SK-N-SH treated with all-trans-retinoic acid at 6 μM for 48 hours (cell line): ENCODE measurements at regions not wholly inside any gene's neighbourhood (a gene's known extent, or its start where the extent isn't known, plus 50 kb on each side); places are given as distances from the start of the nearest gene placed in this dataset.

Experiments used
- ATAC-seq: fragments of 200-7000 bp; cut with Tn5 transposase; 3 replicates; pipeline ENCODE4 v1.9.1; 2020; ENCODE audit warnings: mild to moderate bottlenecking, moderate library complexity
- ARNTL ChIP-seq: fragments of 450-650 bp; formaldehyde crosslinking; IDR thresholded peaks from 2 replicates; pipeline ENCODE4 v1.5.0; 2020; ENCODE audit warnings: low read depth, mild to moderate bottlenecking, moderate library complexity, borderline replicate concordance
- BACH2 ChIP-seq: fragments of 250-450 bp; sonication (Bioruptor Pico); IDR thresholded peaks from 2 replicates; pipeline ENCODE4 v1.9.0; 2021; ENCODE audit warnings: mild to moderate bottlenecking, borderline replicate concordance
- CREB5 ChIP-seq: fragments of 250-450 bp; sonication (Bioruptor Pico); IDR thresholded peaks from 2 replicates; pipeline ENCODE4 v1.5.1; 2020; ENCODE audit warnings: low read depth, mild to moderate bottlenecking, moderate library complexity
- CSDC2 ChIP-seq: fragments of 250-450 bp; sonication (Bioruptor Pico); IDR thresholded peaks from 2 replicates; pipeline ENCODE4 v1.5.0; 2020; ENCODE audit warnings: mild to moderate bottlenecking, moderate library complexity
- CSRNP3 ChIP-seq: fragments of 250-450 bp; sonication (Bioruptor Pico); IDR thresholded peaks from 2 replicates; pipeline ENCODE4 v1.5.1; 2021; ENCODE audit warnings: mild to moderate bottlenecking, moderate library complexity
- ESRRG ChIP-seq: fragments of 250-450 bp; sonication (Bioruptor Pico); IDR thresholded peaks from 2 replicates; pipeline ENCODE4 v1.6.1; 2021; ENCODE audit warnings: mild to moderate bottlenecking
- GLIS3 ChIP-seq: fragments of 250-450 bp; sonication (Bioruptor Pico); IDR thresholded peaks from 2 replicates; pipeline ENCODE4 v1.5.0; 2020; ENCODE audit warnings: mild to moderate bottlenecking, moderate library complexity
- ISL1 ChIP-seq: fragments of 250-450 bp; sonication (Bioruptor Pico); IDR thresholded peaks from 2 replicates; pipeline ENCODE4 v2.1.2; 2022; ENCODE audit warnings: mild to moderate bottlenecking, moderate library complexity
- OSR1 ChIP-seq: fragments of 250-450 bp; sonication (Bioruptor Pico); IDR thresholded peaks from 2 replicates; pipeline ENCODE4 v1.8.0; 2022; ENCODE audit warnings: moderate library complexity, mild to moderate bottlenecking, inconsistent platforms
- PATZ1 ChIP-seq: fragments of 250-450 bp; sonication (Bioruptor Pico); IDR thresholded peaks from 2 replicates; pipeline ENCODE4 v1.8.0; 2020; ENCODE audit warnings: mild to moderate bottlenecking, moderate library complexity, borderline replicate concordance
- PPARA ChIP-seq: fragments of 250-450 bp; sonication (Bioruptor Pico); IDR thresholded peaks from 2 replicates; pipeline ENCODE4 v1.5.0; 2020; ENCODE audit warnings: mild to moderate bottlenecking, borderline replicate concordance
- SNAI2 ChIP-seq: fragments of 250-450 bp; sonication (Bioruptor Pico); IDR thresholded peaks from 2 replicates; pipeline ENCODE4 v1.5.0; 2020; ENCODE audit warnings: mild to moderate bottlenecking, moderate library complexity
- TCF4 ChIP-seq: fragments of 250-450 bp; sonication (Bioruptor Pico); IDR thresholded peaks from 2 replicates; pipeline ENCODE4 v1.8.0; 2021; ENCODE audit warnings: mild to moderate bottlenecking, moderate library complexity, borderline replicate concordance
- TOX ChIP-seq: fragments of 250-450 bp; sonication (Bioruptor Pico); IDR thresholded peaks from 2 replicates; pipeline ENCODE4 v1.8.0; 2021; ENCODE audit warnings: mild to moderate bottlenecking, moderate library complexity, borderline replicate concordance
- TSHZ2 ChIP-seq: fragments of 250-450 bp; sonication (Bioruptor Pico); IDR thresholded peaks from 2 replicates; pipeline ENCODE4 v1.5.0; 2020; ENCODE audit warnings: mild to moderate bottlenecking, moderate library complexity
- ZC3H10 ChIP-seq: fragments of 250-450 bp; sonication (Bioruptor Pico); IDR thresholded peaks from 2 replicates; pipeline ENCODE4 v1.5.1; 2021; ENCODE audit warnings: mild to moderate bottlenecking, moderate library complexity
- ZFP3 ChIP-seq: fragments of 250-450 bp; sonication (Bioruptor Pico); IDR thresholded peaks from 2 replicates; pipeline ENCODE4 v1.5.0; 2020; ENCODE audit warnings: mild to moderate bottlenecking, moderate library complexity
- ZFP30 ChIP-seq: fragments of 450-650 bp; formaldehyde crosslinking; IDR thresholded peaks from 2 replicates; pipeline ENCODE4 v1.5.0; 2022; ENCODE audit warnings: mild to moderate bottlenecking, moderate library complexity
- ZNF565 ChIP-seq: fragments of 450-650 bp; formaldehyde crosslinking; conservative IDR thresholded peaks from 2 replicates; pipeline ENCODE4 v1.5.0; 2020; ENCODE audit warnings: low read depth, mild to moderate bottlenecking, moderate library complexity
- ZNF70 ChIP-seq: fragments of 450-650 bp; formaldehyde crosslinking; IDR thresholded peaks from 2 replicates; pipeline ENCODE4 v1.5.0; 2020; ENCODE audit warnings: mild to moderate bottlenecking, moderate library complexity
- ZNF8 ChIP-seq: fragments of 450-650 bp; formaldehyde crosslinking; IDR thresholded peaks from 2 replicates; pipeline ENCODE4 v1.5.0; 2020; ENCODE audit warnings: mild to moderate bottlenecking, moderate library complexity

GRCh38 chr4:186882293-186882692, 158.6 kb upstream of the FAT1 start:
- TF ChIP-seq ZNF70 = no peak
- no peak for TF ChIP-seq CREB5
- no peak for TF ChIP-seq OSR1 (CRISPR knock-in tag)
- TF ChIP-seq CSDC2 (CRISPR knock-in tag) = no peak
- TF ChIP-seq PATZ1 = no peak
- TF ChIP-seq ZC3H10 (CRISPR knock-in tag) = no peak
- no peak for TF ChIP-seq ZFP3
- TF ChIP-seq, all 23 proteins: peak for 0
- ATAC-seq = no peak

- no peak for ATAC-seq
- no peak for TF ChIP-seq CREB5
- TF ChIP-seq CSRNP3 (CRISPR knock-in tag) = no peak
- no peak for TF ChIP-seq TOX
- no peak for TF ChIP-seq CSDC2 (CRISPR knock-in tag)
- TF ChIP-seq ZC3H10 (CRISPR knock-in tag) = no peak
- no peak for TF ChIP-seq ZNF8 (CRISPR knock-in tag)
- TF ChIP-seq ISL1 (CRISPR knock-in tag) = no peak
- no peak for TF ChIP-seq TSHZ2
- no peak for TF ChIP-seq GLIS3 (CRISPR knock-in tag)
- no peak for TF ChIP-seq ZFP3
- TF ChIP-seq ESRRG = no peak
- no peak for TF ChIP-seq TCF4 (CRISPR knock-in tag)
- no peak for TF ChIP-seq OSR1 (CRISPR knock-in tag)
- TF ChIP-seq, all 23 proteins: peak for 0
Measured at GRCh38 chr4:186885289-186885688, 161.6 kb upstream of the FAT1 start.

GRCh38 chr4:186886759-186887158, 163.1 kb upstream of the FAT1 start:
- no peak for TF ChIP-seq CSRNP3 (CRISPR knock-in tag)
- no peak for TF ChIP-seq PATZ1
- TF ChIP-seq BACH2 (CRISPR knock-in tag) = no peak
- TF ChIP-seq ZNF565 (CRISPR knock-in tag) = no peak
- TF ChIP-seq SNAI2 = no peak
- no peak for TF ChIP-seq GLIS3 (CRISPR knock-in tag)
- TF ChIP-seq ZNF70 = no peak
- TF ChIP-seq ZFP30 (CRISPR knock-in tag) = no peak
- no peak for TF ChIP-seq OSR1 (CRISPR knock-in tag)
- TF ChIP-seq PPARA = no peak
- no peak for TF ChIP-seq ZFP3
- TF ChIP-seq TSHZ2 = no peak
- no peak for TF ChIP-seq ARNTL (CRISPR knock-in tag)
- no peak for ATAC-seq
